HEK293 (cell line): ENCODE measurements at regions not wholly inside any gene's neighbourhood (a gene's known extent, or its start where the extent isn't known, plus 50 kb on each side); places are given as distances from the start of the nearest gene placed in this dataset.

Experiments
- CTCF ChIA-PET: fragments of 350-600 bp; formaldehyde crosslinking; extraction: SDS; loops from one replicate; lab custom pipeline; 2021; ENCODE audit warnings: antibody characterized with exemption; lab: Yijun Ruan, JAX
- POLR2A ChIA-PET: fragments of 300-600 bp; formaldehyde crosslinking; extraction: SDS; loops from one replicate; lab custom pipeline; 2020; ENCODE audit warnings: antibody characterized with exemption, inconsistent platforms; lab: Yijun Ruan, JAX
- H3K27ac ChIP-seq: fragments of 200-500 bp; sonication (Bioruptor generic); 2 replicates; pipeline ENCODE4 v1.5.1; 2014; ENCODE audit warnings: low read depth, low read length, control low read depth, inconsistent platforms; ENCODE audit errors: extremely low read depth
- H3K36me3 ChIP-seq, 2 experiments: fragments of 200-500 bp in 1 of 2; sonication (Bioruptor generic) in 1 of 2; 1 replicate in 1 of 2; 2 replicates in 1 of 2; pipeline ENCODE4 v1.5.1; 2014 to 2017; ENCODE audit warnings: inconsistent platforms in 2 of 2, low read length in 2 of 2; ENCODE audit not compliant: control insufficient read depth in 2 of 2, insufficient read depth in 1 of 2
- H3K4me1 ChIP-seq: fragments of 200-500 bp; sonication (Bioruptor generic); 2 replicates; pipeline ENCODE4 v1.5.1; 2014; ENCODE audit warnings: mild to moderate bottlenecking, low read length, inconsistent platforms; ENCODE audit not compliant: control insufficient read depth, insufficient read depth
- H3K4me3 ChIP-seq: 2 replicates; pipeline ENCODE4 v1.5.1; 2011; ENCODE audit warnings: low read depth, mild to moderate bottlenecking, control low read depth, low read length, moderate library complexity
- H3K9me3 ChIP-seq: fragments of 200-500 bp; sonication (Bioruptor generic); 2 replicates; pipeline ENCODE4 v1.5.1; 2014; ENCODE audit warnings: low read depth, low read length, inconsistent platforms; ENCODE audit not compliant: control insufficient read depth, insufficient read depth
- AEBP2 ChIP-seq: fragments of 450-650 bp; formaldehyde crosslinking; IDR thresholded peaks from 2 replicates; pipeline ENCODE4 v1.5.1; 2016; ENCODE audit warnings: missing biosample characterization, missing genetic modification characterization, borderline replicate concordance
- ATF2 ChIP-seq: fragments of 450-650 bp; formaldehyde crosslinking; IDR thresholded peaks from 2 replicates; pipeline ENCODE4 v1.5.1; 2016; ENCODE audit warnings: missing biosample characterization, missing genetic modification characterization, low read depth
- ELK4 ChIP-seq: IDR thresholded peaks from 2 replicates; pipeline ENCODE4 v1.6.1; 2011; ENCODE audit warnings: mild to moderate bottlenecking, low read depth, low read length, borderline replicate concordance
- HOXA7 ChIP-seq: sonication (generic); formaldehyde crosslinking; IDR thresholded peaks from 2 replicates; pipeline ENCODE4 v1.8.1; 2022; ENCODE audit warnings: missing genetic modification reagents, borderline replicate concordance
- PATZ1 ChIP-seq: fragments of 450-650 bp; formaldehyde crosslinking; IDR thresholded peaks from 2 replicates; pipeline ENCODE4 v1.5.1; 2016; ENCODE audit warnings: missing biosample characterization, missing genetic modification characterization
- PBX3 ChIP-seq: sonication (generic); formaldehyde crosslinking; IDR thresholded peaks from 2 replicates; pipeline ENCODE4 v1.8.1; 2022; ENCODE audit warnings: mild to moderate bottlenecking, moderate library complexity, missing genetic modification reagents
- SCRT2 ChIP-seq: fragments of 450-650 bp; formaldehyde crosslinking; IDR thresholded peaks from 2 replicates; pipeline ENCODE4 v1.5.1; 2016; ENCODE audit warnings: missing biosample characterization, missing genetic modification characterization
- SP3 ChIP-seq: fragments of 450-650 bp; formaldehyde crosslinking; IDR thresholded peaks from 2 replicates; pipeline ENCODE4 v1.5.1; 2016; ENCODE audit warnings: missing biosample characterization, missing genetic modification characterization
- ZBTB44 ChIP-seq: fragments of 450-650 bp; IDR thresholded peaks from 2 replicates; pipeline ENCODE4 v1.5.1; 2018; ENCODE audit warnings: missing biosample characterization, mild to moderate bottlenecking, missing genetic modification characterization
- ZNF24 ChIP-seq: fragments of 450-650 bp; formaldehyde crosslinking; IDR thresholded peaks from 2 replicates; pipeline ENCODE4 v1.5.1; 2016; ENCODE audit warnings: missing biosample characterization, missing genetic modification characterization
- ZNF558 ChIP-seq: fragments of 450-650 bp; formaldehyde crosslinking; IDR thresholded peaks from 2 replicates; pipeline ENCODE4 v1.5.1; 2016; ENCODE audit warnings: missing biosample characterization, missing genetic modification characterization
- ZNF660 ChIP-seq: fragments of 450-650 bp; IDR thresholded peaks from 2 replicates; pipeline ENCODE4 v1.5.1; 2018; ENCODE audit warnings: missing biosample characterization, mild to moderate bottlenecking, missing genetic modification characterization
- ZNF777 ChIP-seq: fragments of 450-650 bp; formaldehyde crosslinking; IDR thresholded peaks from 2 replicates; pipeline ENCODE4 v1.5.1; 2017; ENCODE audit warnings: missing biosample characterization, missing genetic modification characterization, borderline replicate concordance
- ZNF785 ChIP-seq: fragments of 450-650 bp; formaldehyde crosslinking; IDR thresholded peaks from 2 replicates; pipeline ENCODE4 v1.5.1; 2016; ENCODE audit warnings: missing biosample characterization, missing genetic modification characterization
- ZSCAN18 ChIP-seq: fragments of 450-650 bp; formaldehyde crosslinking; IDR thresholded peaks from 2 replicates; pipeline ENCODE4 v1.5.1; 2016; ENCODE audit warnings: missing biosample characterization, missing genetic modification characterization

GRCh38 chr2:67772216-67773170, 290.3 kb downstream of the C1D start:
- ChIA-PET CTCF (interaction anchor here (0.6 kb wide), 1 partner anchor 9 kb away, joined by 5 read pairs; no protein-coding TSS in a partner anchor), POLR2A (no interaction called here)
- Histone ChIP-seq H3K9me3 (no peaks in the 10 kb centered on the region), H3K36me3 (no peaks in the 10 kb centered on the region), H3K27ac (no peak overlapping the region), H3K4me1 (no peaks in the 10 kb centered on the region), H3K4me3 (no peak overlapping the region)
- TF ChIP-seq PBX3 (CRISPR knock-in tag) (no peak), SP3 (tag by site-specific recombination) (no peak), ZNF777 (no peak), PATZ1 (no peak), ZSCAN18 (tag by site-specific recombination) (no peak), ZBTB44 (tag by site-specific recombination) (no peak), ZNF660 (tag by site-specific recombination) (no peak), ZNF558 (tag by site-specific recombination) (no peak), ELK4 (no peak), ATF2 (no peak), AEBP2 (tag by site-specific recombination) (no peak), ZNF785 (tag by site-specific recombination) (no peak), HOXA7 (CRISPR knock-in tag) (no peak), SCRT2 (tag by site-specific recombination) (no peak), ZNF24 (tag by site-specific recombination) (no peak)
